ENCODE measurements at regions not wholly inside any gene's neighbourhood (a gene's known extent, or its start where the extent isn't known, plus 50 kb on each side); places are given as distances from the start of the nearest gene placed in this dataset.

GRCh38 chr10:131403936-131404335 is 92.4 kb upstream of the TCERG1L start:
- Histone ChIP-seq H3K4me1 (ENCODE audit: low read depth) (no peaks in the 10 kb centered on the region), H3K36me3 (ENCODE audit: low read depth) (no peaks in the 10 kb centered on the region), H3K9me3 (peaks cover 3% of the 10 kb centered on the region), H3K4me3 (no peak overlapping the region)
- intact Hi-C loops (cut with DNase I, micrococcal nuclease) = no loop called here
- ATAC-seq (no peak), DNase-seq (no peak)
- TF ChIP-seq, protein P1, sequence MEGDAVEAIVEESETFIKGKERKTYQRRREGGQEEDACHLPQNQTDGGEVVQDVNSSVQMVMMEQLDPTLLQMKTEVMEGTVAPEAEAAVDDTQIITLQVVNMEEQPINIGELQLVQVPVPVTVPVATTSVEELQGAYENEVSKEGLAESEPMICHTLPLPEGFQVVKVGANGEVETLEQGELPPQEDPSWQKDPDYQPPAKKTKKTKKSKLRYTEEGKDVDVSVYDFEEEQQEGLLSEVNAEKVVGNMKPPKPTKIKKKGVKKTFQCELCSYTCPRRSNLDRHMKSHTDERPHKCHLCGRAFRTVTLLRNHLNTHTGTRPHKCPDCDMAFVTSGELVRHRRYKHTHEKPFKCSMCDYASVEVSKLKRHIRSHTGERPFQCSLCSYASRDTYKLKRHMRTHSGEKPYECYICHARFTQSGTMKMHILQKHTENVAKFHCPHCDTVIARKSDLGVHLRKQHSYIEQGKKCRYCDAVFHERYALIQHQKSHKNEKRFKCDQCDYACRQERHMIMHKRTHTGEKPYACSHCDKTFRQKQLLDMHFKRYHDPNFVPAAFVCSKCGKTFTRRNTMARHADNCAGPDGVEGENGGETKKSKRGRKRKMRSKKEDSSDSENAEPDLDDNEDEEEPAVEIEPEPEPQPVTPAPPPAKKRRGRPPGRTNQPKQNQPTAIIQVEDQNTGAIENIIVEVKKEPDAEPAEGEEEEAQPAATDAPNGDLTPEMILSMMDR (IDR thresholded peaks at IDR 0.05) = no peak

DNA sequence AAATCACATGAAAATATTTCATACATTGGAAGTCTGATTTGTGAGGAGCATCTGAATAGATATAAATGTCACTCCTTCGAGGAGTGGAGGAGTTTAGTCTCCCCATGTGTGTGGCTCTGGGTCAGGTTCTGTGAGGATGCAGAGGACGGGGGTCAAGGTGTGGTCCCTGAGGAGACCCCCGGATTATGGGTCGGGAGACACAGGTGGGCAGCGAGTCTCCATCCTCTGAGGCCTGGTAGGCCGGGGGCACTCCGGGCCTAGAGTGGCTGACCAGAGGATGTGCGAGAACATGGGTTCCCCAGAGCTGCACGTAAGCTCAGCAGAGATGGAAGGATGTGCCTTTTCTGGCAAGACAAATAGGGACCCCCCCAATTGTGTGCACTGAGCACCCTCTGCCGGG is 93.4 kb upstream of the TCERG1L start:
- TF ChIP-seq, protein P1 (IDR thresholded peaks at IDR 0.05) = no peak
- H3K4me1 ChIP-seq (ENCODE audit: low read depth) = no peaks in the 10 kb centered on the region
- H3K36me3 ChIP-seq (ENCODE audit: low read depth) = no peaks in the 10 kb centered on the region
- DNase-seq (no peak), ATAC-seq (no peak)
- intact Hi-C loops (cut with DNase I, micrococcal nuclease) = no loop called here
- peaks cover 3% of the 10 kb centered on the region for H3K9me3 ChIP-seq
- no peak overlapping the region for H3K4me3 ChIP-seq

GRCh38 chr10:131406676-131407392 is 95.3 kb upstream of the TCERG1L start:
- DNase-seq = no peak
- H3K36me3 ChIP-seq (ENCODE audit: low read depth) = no peaks in the 10 kb centered on the region
- TF ChIP-seq, protein P1 (IDR thresholded peaks at IDR 0.05) = no peak
- no peaks in the 10 kb centered on the region for H3K4me1 ChIP-seq (ENCODE audit: low read depth)
- no peak for ATAC-seq
- no peak overlapping the region for H3K4me3 ChIP-seq
- intact Hi-C loops (cut with DNase I, micrococcal nuclease) = no loop called here
- peaks cover 3% of the 10 kb centered on the region for H3K9me3 ChIP-seq

- TF ChIP-seq, protein P1 (IDR thresholded peaks at IDR 0.05) = no peak
- Histone ChIP-seq H3K36me3 (ENCODE audit: low read depth) (no peaks in the 10 kb centered on the region), H3K4me1 (ENCODE audit: low read depth) (no peaks in the 10 kb centered on the region), H3K9me3 (no peaks in the 10 kb centered on the region), H3K4me3 (no peak overlapping the region)
- intact Hi-C loops (cut with DNase I, micrococcal nuclease) = no loop called here
- ATAC-seq (no peak), DNase-seq (no peak)
Measured at GRCh38 chr10:131418681-131419080, 107.2 kb upstream of the TCERG1L start.

GRCh38 chr10:131419797-131420196 is 108.3 kb upstream of the TCERG1L start:
- Histone ChIP-seq H3K36me3 (ENCODE audit: low read depth) (no peaks in the 10 kb centered on the region), H3K4me1 (ENCODE audit: low read depth) (no peaks in the 10 kb centered on the region), H3K4me3 (no peak overlapping the region), H3K9me3 (no peaks in the 10 kb centered on the region)
- intact Hi-C loops (cut with DNase I, micrococcal nuclease) = no loop called here
- TF ChIP-seq, protein P1 (IDR thresholded peaks at IDR 0.05) = no peak
- no peak for ATAC-seq
- DNase-seq = no peak

DNA sequence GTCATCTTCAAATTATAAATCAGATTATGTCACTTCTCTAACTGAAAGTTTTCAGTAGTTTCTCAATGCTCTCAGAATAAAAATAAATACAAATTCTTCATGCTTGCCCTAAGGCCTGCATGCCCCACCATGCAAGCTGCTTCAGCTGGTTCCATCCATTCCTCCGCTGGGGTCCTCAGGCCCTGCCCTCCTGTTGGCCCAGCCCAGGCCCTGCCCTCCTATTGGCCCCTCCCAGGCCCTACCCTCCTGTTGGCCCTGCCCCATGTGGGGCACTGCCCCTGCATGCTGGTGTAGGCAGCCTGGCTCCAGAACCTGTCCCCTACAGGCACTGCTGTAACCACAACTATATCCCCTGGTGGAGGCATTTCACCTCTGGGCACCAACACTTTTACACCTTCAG is 109.3 kb upstream of the TCERG1L start:
- no peaks in the 10 kb centered on the region for H3K9me3 ChIP-seq
- TF ChIP-seq, protein P1 (IDR thresholded peaks at IDR 0.05) = no peak
- DNase-seq (no peak), ATAC-seq (no peak)
- H3K36me3 ChIP-seq (ENCODE audit: low read depth) = no peaks in the 10 kb centered on the region
- no peaks in the 10 kb centered on the region for H3K4me1 ChIP-seq (ENCODE audit: low read depth)
- intact Hi-C loops (cut with DNase I, micrococcal nuclease) = no loop called here
- H3K4me3 ChIP-seq = no peak overlapping the region

Data from mucosa of descending colon (tissue), 3 donors.